T-cell (primary cell): ENCODE measurements at regions not wholly inside any gene's neighbourhood (a gene's known extent, or its start where the extent isn't known, plus 50 kb on each side); places are given as distances from the start of the nearest gene placed in this dataset.

Experiments used
- ATAC-seq, 4 experiments: fragments of 200-7000 bp in 3 of 4; fragments of 150-1000 bp in 1 of 4; cut with Tn5 transposase; replicated peaks in 1 of 4; 1 replicate in 3 of 4; 2 replicates in 1 of 4; pipeline ENCODE4 v1.10.0; 2021; ENCODE audit warnings: moderate library complexity in 3 of 4, mild to moderate bottlenecking in 2 of 4, moderate number of reproducible peaks in 1 of 4
- CTCF ChIA-PET, 2 donors: fragments of 300-600 bp; sonication (Branson Sonifier 250); formaldehyde crosslinking; loops; one replicate each; lab custom pipeline; 2022; ENCODE audit warnings: antibody characterized with exemption in 2 of 2; lab: Charles Lee
- POLR2A ChIA-PET, 2 donors: fragments of 300-600 bp; sonication (Branson Sonifier 250); formaldehyde crosslinking; loops; one replicate each; lab custom pipeline; 2022; ENCODE audit warnings: antibody characterized with exemption in 2 of 2; lab: Charles Lee
- DNase-seq, 35 experiments: peaks; one replicate each; pipeline versions ENCODE4 v3.0.0 to v3.0.0-alpha.2; 2013 to 2023
- H3K27ac ChIP-seq: one replicate; pipeline ENCODE4 v1.5.1; 2013; ENCODE audit warnings: low read length
- H3K27me3 ChIP-seq, 2 experiments: replicated peaks in 1 of 2; 1 replicate in 1 of 2; 2 replicates in 1 of 2; pipeline versions ENCODE4 v1.6.1 to v1.7.0; 2013; ENCODE audit warnings: low read length in 1 of 2, mixed read lengths in 1 of 2; ENCODE audit not compliant: control insufficient read depth in 2 of 2, insufficient read depth in 2 of 2; ENCODE audit errors: extremely low read depth in 1 of 2
- H3K36me3 ChIP-seq, 2 donors: 1 replicate in 1 of 2; 2 replicates in 1 of 2; pipeline versions ENCODE4 v1.6.1 to v1.7.0; 2013; ENCODE audit warnings: low read length in 1 of 2; ENCODE audit not compliant: control insufficient read depth in 2 of 2, insufficient read depth in 1 of 2; ENCODE audit errors: extremely low read depth in 1 of 2
- H3K4me1 ChIP-seq, 2 experiments: 1 replicate in 1 of 2; 2 replicates in 1 of 2; pipeline versions ENCODE4 v1.6.1 to v1.7.0; 2013; ENCODE audit warnings: low read length in 2 of 2, mixed read lengths in 1 of 2; ENCODE audit not compliant: insufficient read depth in 2 of 2, control insufficient read depth in 1 of 2; ENCODE audit errors: extremely low read depth in 1 of 2
- H3K4me3 ChIP-seq, 2 donors: 1 replicate in 1 of 2; 2 replicates in 1 of 2; pipeline versions ENCODE4 v1.5.1 to v1.7.0; 2013; ENCODE audit warnings: mild to moderate bottlenecking in 2 of 2, low read length in 1 of 2, moderate library complexity in 1 of 2; ENCODE audit not compliant: control insufficient read depth in 1 of 2; ENCODE audit errors: extremely low read depth in 1 of 2
- H3K9me3 ChIP-seq: 2 replicates; pipeline ENCODE4 v1.7.0; 2013
- H3K27ac Mint-ChIP-seq, 2 donors: one replicate each; pipeline ENCODE4 v1.8.0; 2020 to 2021; ENCODE audit warnings: mild to moderate bottlenecking in 2 of 2, mixed read lengths in 2 of 2
- H3K27me3 Mint-ChIP-seq, 2 donors: one replicate each; pipeline ENCODE4 v1.8.0; 2021 to 2022; ENCODE audit warnings: mixed read lengths in 2 of 2
- H3K36me3 Mint-ChIP-seq: one replicate; pipeline ENCODE4 v1.8.0; 2021; ENCODE audit warnings: mixed read lengths
- H3K4me1 Mint-ChIP-seq, 3 donors: one replicate each; pipeline ENCODE4 v1.8.0; 2020 to 2022; ENCODE audit warnings: mixed read lengths in 3 of 3, mild to moderate bottlenecking in 1 of 3
- H3K4me3 Mint-ChIP-seq, 3 donors: one replicate each; pipeline ENCODE4 v1.8.0; 2020 to 2022; ENCODE audit warnings: mild to moderate bottlenecking in 3 of 3, mixed read lengths in 3 of 3, moderate library complexity in 3 of 3
- H3K9me3 Mint-ChIP-seq, 3 donors: one replicate each; pipeline ENCODE4 v1.8.0; 2020 to 2022; ENCODE audit warnings: mixed read lengths in 3 of 3
- WGBS: methylation state at CpG from one replicate; pipeline ENCODE4 v1.1.5; 2013; ENCODE audit warnings: missing lambda C conversion rate; ENCODE audit not compliant: insufficient coverage; 5-methylcytosine and 5-hydroxymethylcytosine counted together

DNA sequence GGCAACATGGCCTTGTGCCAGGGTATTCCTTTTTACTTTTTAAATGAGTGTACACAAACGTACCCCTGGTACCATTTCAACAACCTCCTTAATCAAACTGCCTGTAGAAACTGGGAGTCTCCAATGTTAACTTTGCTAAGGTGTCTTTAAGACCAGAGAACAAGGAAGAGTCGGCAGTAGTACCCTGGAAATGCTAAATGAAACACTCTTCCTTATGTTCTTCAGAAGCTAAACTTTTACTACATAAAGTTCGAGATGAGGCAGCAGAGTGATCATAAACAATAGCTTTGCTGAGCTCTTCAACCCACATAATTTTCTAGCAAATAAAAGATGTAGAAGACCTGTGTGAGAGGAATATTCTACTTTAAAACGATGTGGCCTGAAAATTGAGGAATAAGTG, 297.7 kb upstream of the NRIP1 start:
- Mint-ChIP-seq H3K4me3 (no peak overlapping the region), H3K4me1 (no peaks in the 10 kb centered on the region), H3K9me3 (peaks cover 4 to 18% (median 4%) of the 10 kb centered on the region in 3 donors), H3K36me3 (no peaks in the 10 kb centered on the region), H3K27me3 (no peaks in the 10 kb centered on the region), H3K27ac (no peak overlapping the region)
- no peak for DNase-seq
- ATAC-seq, result no peak
- CTCF ChIA-PET, result no interaction called here
- no peak overlapping the region for H3K4me3 ChIP-seq
- no peaks in the 10 kb centered on the region for H3K36me3 ChIP-seq
- no peaks in the 10 kb centered on the region for H3K9me3 ChIP-seq
- no peak overlapping the region for H3K27ac ChIP-seq
- WGBS, result 80% methylated on average over 1 of the region's 4 CpGs
- H3K27me3 ChIP-seq, result no peaks in the 10 kb centered on the region
- POLR2A ChIA-PET, result interaction anchor here in 1 of 2 donors (0.5 kb wide), 1 partner anchor 1870 kb away, joined by 4 read pairs; no protein-coding TSS in a partner anchor
- no peaks in the 10 kb centered on the region for H3K4me1 ChIP-seq

GRCh38 chr21:15363921-15364320, 299.1 kb upstream of the NRIP1 start:
- H3K27ac Mint-ChIP-seq, result no peak overlapping the region

GRCh38 chr21:15365751-15366392, 301.1 kb upstream of the NRIP1 start:
- H3K36me3 Mint-ChIP-seq, result no peaks in the 10 kb centered on the region
- no peak overlapping the region for H3K27ac Mint-ChIP-seq
- ChIA-PET CTCF (interaction anchor here in 1 of 2 donors (0.6 kb wide), 1 partner anchor 193 kb away, joined by 3 read pairs; no protein-coding TSS in a partner anchor), POLR2A (no interaction called here)
- no peaks in the 10 kb centered on the region for H3K36me3 ChIP-seq
- H3K4me1 Mint-ChIP-seq, result no peaks in the 10 kb centered on the region
- H3K27me3 ChIP-seq, result no peaks in the 10 kb centered on the region
- ATAC-seq (no peak), DNase-seq (no peak)
- no peak overlapping the region for H3K27ac ChIP-seq
- no peaks in the 10 kb centered on the region for H3K9me3 ChIP-seq
- H3K9me3 Mint-ChIP-seq, result peaks cover 4 to 18% (median 4%) of the 10 kb centered on the region in 3 donors
- H3K4me1 ChIP-seq, result no peaks in the 10 kb centered on the region
- H3K27me3 Mint-ChIP-seq, result no peaks in the 10 kb centered on the region
- 100% methylated on average over 1 of the region's 5 CpGs for whole genome bisulfite sequencing
- no peak overlapping the region for H3K4me3 Mint-ChIP-seq
- no peak overlapping the region for H3K4me3 ChIP-seq

More at GRCh38 chr21:15363921-15364320, 299.1 kb upstream of the NRIP1 start:
- ATAC-seq, result no peak
- Mint-ChIP-seq H3K9me3 (peaks cover 4 to 18% (median 4%) of the 10 kb centered on the region in 3 donors), H3K27me3 (no peaks in the 10 kb centered on the region), H3K4me1 (no peaks in the 10 kb centered on the region), H3K4me3 (no peak overlapping the region), H3K36me3 (no peaks in the 10 kb centered on the region)
- Histone ChIP-seq H3K36me3 (no peaks in the 10 kb centered on the region), H3K9me3 (no peaks in the 10 kb centered on the region), H3K4me3 (no peak overlapping the region), H3K27ac (no peak overlapping the region), H3K27me3 (no peaks in the 10 kb centered on the region), H3K4me1 (no peaks in the 10 kb centered on the region)
- CTCF ChIA-PET, result interaction anchor here in 1 of 2 donors (0.7 kb wide), 1 partner anchor 978 kb away, joined by 3 read pairs; no protein-coding TSS in a partner anchor
- DNase-seq, result no peak
- POLR2A ChIA-PET, result no interaction called here
- WGBS, result no CpG with 5 or more reads among the region's 1 CpG

DNA sequence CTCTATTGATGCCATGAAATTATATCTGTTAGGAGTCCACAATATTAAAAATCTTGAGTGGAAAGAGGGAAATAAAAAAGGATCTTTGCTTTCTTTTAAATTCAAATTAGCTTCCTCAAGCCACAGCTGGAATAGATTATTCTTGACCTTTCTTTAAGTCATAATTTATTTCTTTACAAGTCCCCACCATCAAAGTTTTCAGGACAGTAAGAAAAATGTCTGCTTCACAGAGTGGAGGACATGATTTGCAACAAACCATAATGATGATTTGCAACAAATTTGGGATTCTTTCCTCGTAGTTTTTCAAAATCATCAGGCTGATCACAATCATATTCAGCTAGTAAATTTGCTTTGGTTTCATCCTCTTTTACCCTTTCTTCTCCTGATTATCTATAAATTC, 301.8 kb upstream of the NRIP1 start:
- peaks cover 4 to 18% (median 4%) of the 10 kb centered on the region in 3 donors for H3K9me3 Mint-ChIP-seq
- 100% methylated on average over 1 of the region's 1 CpG for WGBS
- H3K27me3 ChIP-seq, result no peaks in the 10 kb centered on the region
- ChIA-PET POLR2A (no interaction called here), CTCF (no interaction called here)
- H3K36me3 Mint-ChIP-seq, result no peaks in the 10 kb centered on the region
- H3K9me3 ChIP-seq, result no peaks in the 10 kb centered on the region
- no peak for DNase-seq
- H3K27ac ChIP-seq, result no peak overlapping the region
- H3K4me1 ChIP-seq, result no peaks in the 10 kb centered on the region
- no peak overlapping the region for H3K4me3 ChIP-seq
- H3K4me3 Mint-ChIP-seq, result no peak overlapping the region
- H3K36me3 ChIP-seq, result no peaks in the 10 kb centered on the region
- no peaks in the 10 kb centered on the region for H3K27me3 Mint-ChIP-seq
- ATAC-seq, result no peak
- no peaks in the 10 kb centered on the region for H3K4me1 Mint-ChIP-seq
- no peak overlapping the region for H3K27ac Mint-ChIP-seq

DNA sequence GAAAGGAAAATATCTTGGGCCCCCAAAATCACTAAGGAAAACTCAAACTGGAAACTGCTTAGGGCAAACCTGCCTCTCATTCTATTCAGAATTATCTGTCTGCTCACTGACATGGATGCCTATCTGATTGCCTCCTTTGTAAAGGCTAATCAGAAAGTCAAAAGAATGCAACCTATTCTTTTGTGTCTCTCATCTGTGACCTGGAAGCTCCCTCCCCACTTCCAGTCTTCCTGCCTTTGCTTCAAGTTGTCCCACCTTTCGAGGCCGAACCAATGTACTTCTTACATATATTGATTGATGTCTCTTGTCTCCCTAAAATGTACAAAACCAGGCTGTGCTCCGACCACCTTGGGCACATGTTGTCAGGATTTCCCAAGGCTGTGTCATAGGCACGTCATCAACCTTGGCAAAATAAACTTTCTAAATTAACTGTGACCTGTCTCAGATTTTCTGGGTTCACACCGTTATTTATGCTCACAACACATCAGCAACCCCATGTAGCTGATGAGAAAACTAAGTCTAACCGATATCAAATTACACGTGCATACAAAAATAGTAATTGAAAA, 302.3 kb upstream of the NRIP1 start:
- Histone ChIP-seq H3K27me3 (no peaks in the 10 kb centered on the region), H3K4me3 (no peak overlapping the region), H3K9me3 (no peaks in the 10 kb centered on the region), H3K4me1 (no peaks in the 10 kb centered on the region), H3K36me3 (no peaks in the 10 kb centered on the region), H3K27ac (no peak overlapping the region)
- ATAC-seq (no peak), DNase-seq (no peak)
- WGBS, result 92% methylated on average over 2 of the region's 7 CpGs
- Mint-ChIP-seq H3K27ac (no peak overlapping the region), H3K36me3 (no peaks in the 10 kb centered on the region), H3K4me1 (no peaks in the 10 kb centered on the region), H3K9me3 (peaks cover 4 to 18% (median 4%) of the 10 kb centered on the region in 3 donors), H3K4me3 (no peak overlapping the region), H3K27me3 (peaks cover 0 to 2% of the 10 kb centered on the region in 2 donors)
- POLR2A ChIA-PET, result no interaction called here
- CTCF ChIA-PET, result no interaction called here

DNA sequence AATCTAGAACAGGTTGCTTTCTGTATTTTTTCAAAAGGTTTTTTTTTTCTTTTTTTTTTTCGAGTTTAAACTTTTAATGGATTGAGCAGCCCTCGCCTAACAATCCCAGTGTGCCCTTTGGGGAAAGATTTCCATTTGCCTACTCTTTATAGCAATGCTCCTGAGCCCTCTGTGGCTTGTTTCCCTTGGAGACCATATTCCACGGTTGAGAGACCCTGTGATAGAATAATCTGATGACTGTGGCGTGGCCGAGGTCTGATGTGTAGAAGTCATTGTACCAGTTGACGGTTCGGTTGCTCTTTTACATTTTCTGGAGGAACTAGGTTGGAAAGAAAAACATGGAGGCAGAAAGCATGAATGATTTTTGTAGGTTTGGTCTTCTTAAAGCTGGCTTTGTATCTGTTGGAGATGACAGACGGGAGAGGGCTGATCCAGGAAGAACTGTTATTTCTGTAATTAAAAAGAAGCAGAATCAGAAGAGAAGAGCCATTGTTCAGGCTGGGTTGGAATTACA, 305.7 kb upstream of the NRIP1 start:
- POLR2A ChIA-PET, result no interaction called here

More for the DNA sequence above, 305.7 kb upstream of the NRIP1 start:
- Mint-ChIP-seq H3K27me3 (peaks cover 0 to 2% of the 10 kb centered on the region in 2 donors), H3K27ac (no peak overlapping the region), H3K36me3 (no peaks in the 10 kb centered on the region), H3K4me1 (peaks cover 4 to 8% (median 4%) of the 10 kb centered on the region in 3 donors), H3K9me3 (peaks cover 4 to 17% (median 4%) of the 10 kb centered on the region in 3 donors), H3K4me3 (no peak overlapping the region)
- no peak for DNase-seq
- Histone ChIP-seq H3K36me3 (no peaks in the 10 kb centered on the region), H3K27me3 (no peaks in the 10 kb centered on the region), H3K4me1 (no peaks in the 10 kb centered on the region), H3K9me3 (no peaks in the 10 kb centered on the region), H3K4me3 (no peak overlapping the region), H3K27ac (no peak overlapping the region)
- CTCF ChIA-PET, result no interaction called here
- 100% methylated on average over 4 of the region's 8 CpGs for WGBS
- no peak for ATAC-seq
